Thyroid gland (tissue), 4 donors: ENCODE measurements at regions not wholly inside any gene's neighbourhood (a gene's known extent, or its start where the extent isn't known, plus 50 kb on each side); places are given as distances from the start of the nearest gene placed in this dataset.

Experiments
- DNase-seq, 2 donors: peaks; one replicate each; pipeline ENCODE4 v3.0.0-alpha.2; 2019
- H3K27ac ChIP-seq, 3 donors: fragments of 200-600 bp; sonication (generic); 1 replicate in 2 of 3; 2 replicates in 1 of 3; pipeline ENCODE4 v1.5.1; 2016 to 2019; ENCODE audit warnings: mild to moderate bottlenecking in 1 of 3, moderate library complexity in 1 of 3
- H3K27me3 ChIP-seq: fragments of 200-600 bp; sonication (generic); one replicate; pipeline ENCODE4 v1.5.1; 2019
- H3K36me3 ChIP-seq, 2 donors: fragments of 200-600 bp; sonication (generic); one replicate each; pipeline ENCODE4 v1.5.1; 2016 to 2019
- H3K4me1 ChIP-seq, 2 donors: fragments of 200-600 bp; sonication (generic); one replicate each; pipeline ENCODE4 v1.5.1; 2017 to 2019
- H3K4me3 ChIP-seq, 3 donors: fragments of 200-600 bp; sonication (generic); replicated peaks in 1 of 3; 1 replicate in 2 of 3; 2 replicates in 1 of 3; pipeline ENCODE4 v1.5.1; 2016; ENCODE audit warnings: mild to moderate bottlenecking in 1 of 3
- H3K9me3 ChIP-seq: fragments of 200-600 bp; sonication (generic); one replicate; pipeline ENCODE4 v1.5.1; 2017
- POLR2A ChIP-seq, 2 donors: fragments of 450-650 bp; IDR thresholded peaks; one replicate each; pipeline ENCODE4 v1.6.1; 2017; ENCODE audit warnings: antibody characterized with exemption in 2 of 2, mild to moderate bottlenecking in 2 of 2, moderate library complexity in 1 of 2
- WGBS, 2 donors: methylation state at CpG; one replicate each; pipeline ENCODE4 v1.1.5; 2017; 5-methylcytosine and 5-hydroxymethylcytosine counted together
- intact Hi-C: fragments of 100-400 bp; cut with DNase I; formaldehyde crosslinking; loops from one replicate; pipeline ENCODE4 v1.15.1; 2023
- TF ChIP-seq, protein P1 (sequence below), 6 experiments: fragments of 200-600 bp in 3 of 6; fragments of 450-650 bp in 3 of 6; sonication (generic) in 3 of 6; IDR thresholded peaks; one replicate each; pipeline ENCODE4 v1.5.1; 2016 to 2019; ENCODE audit warnings: antibody characterized with exemption in 6 of 6, mild to moderate bottlenecking in 2 of 6, inconsistent platforms in 1 of 6, moderate library complexity in 1 of 6

GRCh38 chr15:93467337-93467736 lies 378.3 kb upstream of the RGMA start:
- no peak for TF ChIP-seq POLR2A (IDR thresholded peaks at IDR 0.05)
- TF ChIP-seq, protein P1, sequence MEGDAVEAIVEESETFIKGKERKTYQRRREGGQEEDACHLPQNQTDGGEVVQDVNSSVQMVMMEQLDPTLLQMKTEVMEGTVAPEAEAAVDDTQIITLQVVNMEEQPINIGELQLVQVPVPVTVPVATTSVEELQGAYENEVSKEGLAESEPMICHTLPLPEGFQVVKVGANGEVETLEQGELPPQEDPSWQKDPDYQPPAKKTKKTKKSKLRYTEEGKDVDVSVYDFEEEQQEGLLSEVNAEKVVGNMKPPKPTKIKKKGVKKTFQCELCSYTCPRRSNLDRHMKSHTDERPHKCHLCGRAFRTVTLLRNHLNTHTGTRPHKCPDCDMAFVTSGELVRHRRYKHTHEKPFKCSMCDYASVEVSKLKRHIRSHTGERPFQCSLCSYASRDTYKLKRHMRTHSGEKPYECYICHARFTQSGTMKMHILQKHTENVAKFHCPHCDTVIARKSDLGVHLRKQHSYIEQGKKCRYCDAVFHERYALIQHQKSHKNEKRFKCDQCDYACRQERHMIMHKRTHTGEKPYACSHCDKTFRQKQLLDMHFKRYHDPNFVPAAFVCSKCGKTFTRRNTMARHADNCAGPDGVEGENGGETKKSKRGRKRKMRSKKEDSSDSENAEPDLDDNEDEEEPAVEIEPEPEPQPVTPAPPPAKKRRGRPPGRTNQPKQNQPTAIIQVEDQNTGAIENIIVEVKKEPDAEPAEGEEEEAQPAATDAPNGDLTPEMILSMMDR (IDR thresholded peaks at IDR 0.05) = no peak
- H3K4me3 ChIP-seq = no peak overlapping the region
- intact Hi-C loops = no loop called here
- no peaks in the 10 kb centered on the region for H3K9me3 ChIP-seq
- DNase-seq = peak in 1 of 2 donors; percentile 17
- H3K27ac ChIP-seq = no peak overlapping the region
- H3K27me3 ChIP-seq = no peaks in the 10 kb centered on the region
- WGBS, 2 donors = 17% methylated on average over 3 of the region's 3 CpGs
- H3K36me3 ChIP-seq = no peaks in the 10 kb centered on the region
- no peaks in the 10 kb centered on the region for H3K4me1 ChIP-seq

- Histone ChIP-seq H3K27me3 (no peaks in the 10 kb centered on the region), H3K36me3 (no peaks in the 10 kb centered on the region), H3K4me3 (no peak overlapping the region), H3K27ac (no peak overlapping the region), H3K9me3 (no peaks in the 10 kb centered on the region), H3K4me1 (no peaks in the 10 kb centered on the region)
- DNase-seq = no peak
- TF ChIP-seq, protein P1 (IDR thresholded peaks at IDR 0.05) = no peak
- TF ChIP-seq POLR2A (IDR thresholded peaks at IDR 0.05) = no peak
- intact Hi-C loops = no loop called here
- 73 to 84% methylated on average over 1 of the region's 1 CpG for WGBS, 2 donors
These were observed 377.4 kb upstream of the RGMA start for GRCh38 chr15:93466380-93466779.

DNA sequence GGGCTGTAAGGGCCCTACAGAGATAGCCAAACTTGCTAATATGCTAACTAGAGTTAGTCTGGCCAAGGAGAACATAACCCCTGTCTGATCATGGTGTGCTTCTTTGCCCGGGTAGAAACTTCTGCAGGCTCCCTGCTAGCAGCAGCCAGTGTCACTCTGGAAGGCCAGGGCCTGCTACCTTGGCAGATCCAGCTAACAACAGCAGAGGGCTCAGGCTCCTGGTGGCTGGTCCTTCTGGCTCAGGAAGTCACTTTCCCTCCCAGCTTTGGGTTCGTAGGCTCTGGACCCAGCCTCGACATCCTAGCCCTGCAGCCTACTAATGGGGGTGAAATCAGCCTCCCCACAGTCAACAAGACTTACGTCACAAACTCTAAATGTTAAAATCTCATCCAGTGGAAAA lies 373.7 kb upstream of the RGMA start:
- no peak overlapping the region for H3K27ac ChIP-seq
- WGBS, 2 donors = 81 to 89% methylated on average over 4 of the region's 4 CpGs
- no peak for TF ChIP-seq POLR2A (IDR thresholded peaks at IDR 0.05)
- TF ChIP-seq, protein P1 (IDR thresholded peaks at IDR 0.05) = no peak

GRCh38 chr15:93460717-93461116 lies 371.7 kb upstream of the RGMA start:
- Histone ChIP-seq H3K27me3 (no peaks in the 10 kb centered on the region), H3K27ac (no peak overlapping the region), H3K9me3 (no peaks in the 10 kb centered on the region), H3K4me3 (no peak overlapping the region), H3K36me3 (no peaks in the 10 kb centered on the region), H3K4me1 (no peaks in the 10 kb centered on the region)
- no peak for DNase-seq
- intact Hi-C loops = no loop called here
- no peak for TF ChIP-seq POLR2A (IDR thresholded peaks at IDR 0.05)
- TF ChIP-seq, protein P1 (IDR thresholded peaks at IDR 0.05) = no peak

More for the DNA sequence above, 373.7 kb upstream of the RGMA start:
- Histone ChIP-seq H3K4me3 (no peak overlapping the region), H3K4me1 (no peaks in the 10 kb centered on the region), H3K9me3 (no peaks in the 10 kb centered on the region), H3K36me3 (no peaks in the 10 kb centered on the region), H3K27me3 (no peaks in the 10 kb centered on the region)
- no peak for DNase-seq
- intact Hi-C loops = no loop called here

DNA sequence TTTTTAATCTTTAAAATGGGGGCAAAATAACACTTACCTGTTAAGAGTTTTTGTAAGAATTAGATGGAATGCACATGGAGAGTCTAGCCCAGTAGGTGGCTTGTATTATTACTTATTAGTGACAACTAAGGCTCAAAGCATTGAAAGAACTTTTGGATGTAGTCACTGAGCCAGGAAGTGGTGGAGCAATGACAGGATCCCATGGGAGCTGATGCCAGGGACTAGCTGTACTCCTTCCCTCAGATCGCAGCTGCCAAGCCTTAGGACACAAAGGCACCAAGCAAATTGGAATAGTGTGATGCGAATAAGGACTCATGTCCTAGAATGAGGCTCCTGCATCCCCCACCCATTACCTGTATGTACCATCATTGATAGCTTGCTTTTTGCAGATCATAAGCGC lies 370.4 kb upstream of the RGMA start:
- WGBS, 2 donors = 93 to 99% methylated on average over 3 of the region's 3 CpGs

More for the DNA sequence above, 370.4 kb upstream of the RGMA start:
- Histone ChIP-seq H3K27me3 (no peaks in the 10 kb centered on the region), H3K36me3 (no peaks in the 10 kb centered on the region), H3K9me3 (no peaks in the 10 kb centered on the region), H3K4me3 (no peak overlapping the region), H3K4me1 (no peaks in the 10 kb centered on the region), H3K27ac (no peak overlapping the region)
- no peak for DNase-seq
- TF ChIP-seq POLR2A (IDR thresholded peaks at IDR 0.05) = no peak
- TF ChIP-seq, protein P1 (IDR thresholded peaks at IDR 0.05) = no peak
- intact Hi-C loops = no loop called here
